ENCODE measurements at regions not wholly inside any gene's neighbourhood (a gene's known extent, or its start where the extent isn't known, plus 50 kb on each side); places are given as distances from the start of the nearest gene placed in this dataset.

DNA sequence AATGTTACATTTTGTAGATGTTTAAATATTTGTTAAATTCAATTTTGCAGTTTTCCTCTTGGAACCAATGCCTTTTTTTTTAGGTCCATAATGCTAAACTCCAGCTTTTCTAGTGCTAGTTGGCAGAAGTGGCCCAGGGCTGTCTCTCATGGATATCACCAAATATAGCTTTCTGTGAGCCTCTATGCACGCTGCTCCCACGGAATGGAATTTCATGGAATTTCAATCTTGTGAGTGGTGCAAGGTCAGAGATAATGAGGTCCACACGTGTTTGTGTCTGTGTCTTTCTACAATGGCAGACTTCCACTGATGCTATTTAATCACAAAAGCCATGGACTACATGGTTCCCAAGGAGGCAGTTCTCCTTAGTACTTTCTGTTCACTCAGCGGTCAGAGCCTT is 191.5 kb upstream of the PARD3B start:
- H3K9ac ChIP-seq (ENCODE audit: low read length), result no peak overlapping the region
- H3K4me2 ChIP-seq (replicated peaks; ENCODE audit: low read depth, low read length, poor library complexity, severe bottlenecking), result no peak overlapping the region
- H3K9me3 ChIP-seq (ENCODE audit: control extremely low read depth in 1 of 3, control insufficient read depth in 2 of 3, insufficient read depth in 1 of 3, low read length in 2 of 3), result peaks cover 0 to 1% (median 0%) of the 10 kb centered on the region in 3 donors
- no peak overlapping the region for H3K27ac ChIP-seq (ENCODE audit: low read length in 2 of 2)
- H2AFZ ChIP-seq (ENCODE audit: insufficient read depth, low read depth, low read length, poor library complexity, severe bottlenecking), result no peak overlapping the region
- no peaks in the 10 kb centered on the region for H3K79me2 ChIP-seq (ENCODE audit: control insufficient read depth, insufficient read depth, low read length)
- H3K9me3 Mint-ChIP-seq (ENCODE audit: insufficient read depth), result no peaks in the 10 kb centered on the region
- CTCF ChIA-PET, result no interaction called here
- ATAC-seq (ENCODE audit: low read depth) (no peak), DNase-seq (no peak)
- POLR2A ChIA-PET, result no interaction called here
- H3K4me3 Mint-ChIP-seq, result no peak overlapping the region
- H3K4me3 ChIP-seq (ENCODE audit: control extremely low read depth in 1 of 5, extremely low read depth in 1 of 5, insufficient read depth in 1 of 5, low read depth in 2 of 5, low read length in 4 of 5), result no peak overlapping the region
- H3K36me3 ChIP-seq (replicated peaks in 1 of 2; ENCODE audit: control extremely low read depth in 1 of 2, control insufficient read depth in 1 of 2, extremely low read depth in 1 of 2, insufficient read depth in 2 of 2, low read length in 1 of 2), result no peaks in the 10 kb centered on the region
- no peaks in the 10 kb centered on the region for H3K4me1 ChIP-seq (ENCODE audit: control insufficient read depth in 2 of 2, insufficient read depth in 2 of 2, low read length in 2 of 2)
- intact Hi-C loops (cut with micrococcal nuclease), result no loop called here
- peaks cover 6% of the 10 kb centered on the region for H3K27me3 Mint-ChIP-seq
- no peaks in the 10 kb centered on the region for H3K27me3 ChIP-seq (replicated peaks in 1 of 4; ENCODE audit: control extremely low read depth in 1 of 4, control insufficient read depth in 3 of 4, insufficient read depth in 4 of 4, low read length in 3 of 4)
- WGBS (ENCODE audit: insufficient coverage), result no CpG with 5 or more reads among the region's 4 CpGs
- no peak for TF ChIP-seq EZH2 (IDR thresholded peaks at IDR 0.05; ENCODE audit: borderline replicate concordance, insufficient read depth, low read depth, low read length, poor library complexity, severe bottlenecking)
- TF ChIP-seq, protein P1, sequence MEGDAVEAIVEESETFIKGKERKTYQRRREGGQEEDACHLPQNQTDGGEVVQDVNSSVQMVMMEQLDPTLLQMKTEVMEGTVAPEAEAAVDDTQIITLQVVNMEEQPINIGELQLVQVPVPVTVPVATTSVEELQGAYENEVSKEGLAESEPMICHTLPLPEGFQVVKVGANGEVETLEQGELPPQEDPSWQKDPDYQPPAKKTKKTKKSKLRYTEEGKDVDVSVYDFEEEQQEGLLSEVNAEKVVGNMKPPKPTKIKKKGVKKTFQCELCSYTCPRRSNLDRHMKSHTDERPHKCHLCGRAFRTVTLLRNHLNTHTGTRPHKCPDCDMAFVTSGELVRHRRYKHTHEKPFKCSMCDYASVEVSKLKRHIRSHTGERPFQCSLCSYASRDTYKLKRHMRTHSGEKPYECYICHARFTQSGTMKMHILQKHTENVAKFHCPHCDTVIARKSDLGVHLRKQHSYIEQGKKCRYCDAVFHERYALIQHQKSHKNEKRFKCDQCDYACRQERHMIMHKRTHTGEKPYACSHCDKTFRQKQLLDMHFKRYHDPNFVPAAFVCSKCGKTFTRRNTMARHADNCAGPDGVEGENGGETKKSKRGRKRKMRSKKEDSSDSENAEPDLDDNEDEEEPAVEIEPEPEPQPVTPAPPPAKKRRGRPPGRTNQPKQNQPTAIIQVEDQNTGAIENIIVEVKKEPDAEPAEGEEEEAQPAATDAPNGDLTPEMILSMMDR (IDR thresholded peaks at IDR 0.05), result no peak
- no peaks in the 10 kb centered on the region for H3K4me1 Mint-ChIP-seq
- no peaks in the 10 kb centered on the region for H4K20me1 ChIP-seq (ENCODE audit: control insufficient read depth, insufficient read depth, low read length, poor library complexity, severe bottlenecking)
- no peak overlapping the region for H3K27ac Mint-ChIP-seq

DNA sequence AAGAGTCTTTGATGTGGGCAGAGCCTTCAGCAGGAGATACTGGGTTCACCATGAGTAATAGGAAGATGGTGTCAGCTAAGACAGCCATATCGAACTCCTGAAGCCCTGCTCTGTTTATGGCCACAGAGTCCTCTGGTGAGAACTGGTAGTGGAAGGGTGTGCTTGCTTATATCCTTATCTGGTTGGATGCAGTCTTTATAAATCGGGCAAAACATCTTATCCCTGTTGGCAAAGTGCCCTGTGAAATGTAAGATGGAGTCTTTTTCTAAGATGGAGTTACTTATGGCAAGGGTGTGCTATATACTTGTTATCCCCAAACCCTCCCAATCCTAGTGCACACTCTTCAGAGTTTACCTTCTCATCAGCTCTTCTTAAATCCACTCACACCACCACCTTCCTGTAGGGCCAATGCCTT is 190.8 kb upstream of the PARD3B start:
- no peak for TF ChIP-seq EZH2 (IDR thresholded peaks at IDR 0.05; ENCODE audit: borderline replicate concordance, insufficient read depth, low read depth, low read length, poor library complexity, severe bottlenecking)
- TF ChIP-seq, protein P1 (IDR thresholded peaks at IDR 0.05), result no peak
- peaks cover 0 to 1% (median 0%) of the 10 kb centered on the region in 3 donors for H3K9me3 ChIP-seq (ENCODE audit: control extremely low read depth in 1 of 3, control insufficient read depth in 2 of 3, insufficient read depth in 1 of 3, low read length in 2 of 3)
- ATAC-seq (ENCODE audit: low read depth) (no peak), DNase-seq (no peak)
- H3K4me2 ChIP-seq (replicated peaks; ENCODE audit: low read depth, low read length, poor library complexity, severe bottlenecking), result no peak overlapping the region
- Mint-ChIP-seq H3K9me3 (ENCODE audit: insufficient read depth) (no peaks in the 10 kb centered on the region), H3K27ac (no peak overlapping the region), H3K4me1 (no peaks in the 10 kb centered on the region), H3K4me3 (no peak overlapping the region), H3K27me3 (peaks cover 6% of the 10 kb centered on the region)
- H3K27ac ChIP-seq (ENCODE audit: low read length in 2 of 2), result no peak overlapping the region
- H4K20me1 ChIP-seq (ENCODE audit: control insufficient read depth, insufficient read depth, low read length, poor library complexity, severe bottlenecking), result no peaks in the 10 kb centered on the region
- no peak overlapping the region for H3K4me3 ChIP-seq (ENCODE audit: control extremely low read depth in 1 of 5, extremely low read depth in 1 of 5, insufficient read depth in 1 of 5, low read depth in 2 of 5, low read length in 4 of 5)
- WGBS (ENCODE audit: insufficient coverage), result 80% methylated on average over 1 of the region's 2 CpGs
- no peaks in the 10 kb centered on the region for H3K79me2 ChIP-seq (ENCODE audit: control insufficient read depth, insufficient read depth, low read length)
- H3K36me3 ChIP-seq (replicated peaks in 1 of 2; ENCODE audit: control extremely low read depth in 1 of 2, control insufficient read depth in 1 of 2, extremely low read depth in 1 of 2, insufficient read depth in 2 of 2, low read length in 1 of 2), result no peaks in the 10 kb centered on the region
- intact Hi-C loops (cut with micrococcal nuclease), result no loop called here
- ChIA-PET CTCF (no interaction called here), POLR2A (no interaction called here)
- H3K27me3 ChIP-seq (replicated peaks in 1 of 4; ENCODE audit: control extremely low read depth in 1 of 4, control insufficient read depth in 3 of 4, insufficient read depth in 4 of 4, low read length in 3 of 4), result no peaks in the 10 kb centered on the region
- H3K4me1 ChIP-seq (ENCODE audit: control insufficient read depth in 2 of 2, insufficient read depth in 2 of 2, low read length in 2 of 2), result no peaks in the 10 kb centered on the region
- no peak overlapping the region for H2AFZ ChIP-seq (ENCODE audit: insufficient read depth, low read depth, low read length, poor library complexity, severe bottlenecking)
- H3K9ac ChIP-seq (ENCODE audit: low read length), result no peak overlapping the region
